Trophoblast cell (in vitro differentiated cells and primary cell): ENCODE measurements at regions not wholly inside any gene's neighbourhood (a gene's known extent, or its start where the extent isn't known, plus 50 kb on each side); places are given as distances from the start of the nearest gene placed in this dataset.

Source experiments
- DNase-seq, 2 donors: peaks; one replicate each; pipeline ENCODE4 v3.0.0-alpha.2; 2016
- H2AFZ ChIP-seq: 2 replicates; pipeline ENCODE4 v1.6.1; 2013; ENCODE audit warnings: low read length, moderate library complexity, mild to moderate bottlenecking; ENCODE audit not compliant: insufficient read depth, poor library complexity
- H2AK5ac ChIP-seq: 2 replicates; pipeline ENCODE4 v1.6.1; 2013; ENCODE audit warnings: mild to moderate bottlenecking, low read length
- H2BK120ac ChIP-seq: 2 replicates; pipeline ENCODE4 v1.6.1; 2013; ENCODE audit warnings: low read length, mild to moderate bottlenecking, moderate library complexity; ENCODE audit not compliant: insufficient read depth, poor library complexity
- H2BK12ac ChIP-seq: 2 replicates; pipeline ENCODE4 v1.6.1; 2013; ENCODE audit warnings: mild to moderate bottlenecking, low read length, moderate library complexity
- H2BK5ac ChIP-seq: 2 replicates; pipeline ENCODE4 v1.6.1; 2013; ENCODE audit warnings: low read length, low read depth, moderate library complexity, mild to moderate bottlenecking; ENCODE audit not compliant: poor library complexity
- H3K14ac ChIP-seq: 2 replicates; pipeline ENCODE4 v1.6.1; 2013; ENCODE audit warnings: mild to moderate bottlenecking, low read length
- H3K18ac ChIP-seq: 2 replicates; pipeline ENCODE4 v1.6.1; 2013; ENCODE audit warnings: mild to moderate bottlenecking, low read length
- H3K23ac ChIP-seq: 2 replicates; pipeline ENCODE4 v1.6.1; 2013; ENCODE audit warnings: low read length
- H3K27ac ChIP-seq: 2 replicates; pipeline ENCODE4 v1.5.1; 2013; ENCODE audit warnings: low read depth, mild to moderate bottlenecking, inconsistent platforms, low read length, moderate library complexity
- H3K27me3 ChIP-seq: 2 replicates; pipeline ENCODE4 v1.6.1; 2013; ENCODE audit warnings: inconsistent platforms, mild to moderate bottlenecking, low read length, moderate library complexity; ENCODE audit not compliant: insufficient read depth
- H3K36me3 ChIP-seq, 2 experiments: 1 replicate in 1 of 2; 2 replicates in 1 of 2; pipeline ENCODE4 v1.6.1; 2013; ENCODE audit warnings: low read length in 2 of 2, mild to moderate bottlenecking in 2 of 2, moderate library complexity in 1 of 2; ENCODE audit not compliant: insufficient read depth in 2 of 2, control insufficient read depth in 1 of 2
- H3K4ac ChIP-seq: 2 replicates; pipeline ENCODE4 v1.6.1; 2013; ENCODE audit warnings: low read depth, mild to moderate bottlenecking, low read length, moderate library complexity
- H3K4me1 ChIP-seq, 2 experiments: 1 replicate in 1 of 2; 2 replicates in 1 of 2; pipeline ENCODE4 v1.6.1; 2013; ENCODE audit warnings: low read length in 2 of 2, mild to moderate bottlenecking in 2 of 2, moderate library complexity in 1 of 2; ENCODE audit not compliant: insufficient read depth in 2 of 2, control insufficient read depth in 1 of 2
- H3K4me2 ChIP-seq: 2 replicates; pipeline ENCODE4 v1.6.1; 2013; ENCODE audit warnings: inconsistent platforms, mild to moderate bottlenecking, low read length, moderate library complexity
- H3K4me3 ChIP-seq: 2 replicates; pipeline ENCODE4 v1.5.1; 2013; ENCODE audit warnings: mild to moderate bottlenecking, low read depth, low read length, inconsistent platforms
- H3K79me1 ChIP-seq: one replicate; pipeline ENCODE4 v1.6.1; 2013; ENCODE audit warnings: low read length
- H3K79me2 ChIP-seq: 2 replicates; pipeline ENCODE4 v1.6.1; 2013; ENCODE audit warnings: low read length, mild to moderate bottlenecking; ENCODE audit not compliant: control insufficient read depth, insufficient read depth, poor library complexity
- H3K9ac ChIP-seq: 2 replicates; pipeline ENCODE4 v1.6.1; 2013; ENCODE audit warnings: mild to moderate bottlenecking, low read length
- H3K9me3 ChIP-seq: 2 replicates; pipeline ENCODE4 v1.6.1; 2013; ENCODE audit warnings: low read depth, mild to moderate bottlenecking, control low read depth, inconsistent platforms, low read length; ENCODE audit not compliant: insufficient read depth
- H4K12ac ChIP-seq: 2 replicates; pipeline ENCODE4 v1.6.1; 2013; ENCODE audit warnings: low read depth, mild to moderate bottlenecking, low read length, moderate library complexity
- H4K8ac ChIP-seq: 2 replicates; pipeline ENCODE4 v1.6.1; 2013; ENCODE audit warnings: low read depth, mild to moderate bottlenecking, low read length, moderate library complexity
- H4K91ac ChIP-seq: one replicate; pipeline ENCODE4 v1.6.1; 2013; ENCODE audit warnings: low read depth, mild to moderate bottlenecking, low read length, moderate library complexity
- WGBS: extraction: QIAGEN DNeasy Blood & Tissue Kit; methylation state at CpG from one replicate; pipeline ENCODE4 v1.1.7; 2013; ENCODE audit warnings: missing lambda C conversion rate; ENCODE audit not compliant: insufficient read length, insufficient coverage; ENCODE audit errors: extremely low coverage; 5-methylcytosine and 5-hydroxymethylcytosine counted together

- Histone ChIP-seq H2BK12ac (no peak overlapping the region), H2BK5ac (no peak overlapping the region), H3K4ac (no peak overlapping the region)
These were observed 80.3 kb downstream of the THNSL2 start for GRCh38 chr2:88250404-88250803.

GRCh38 chr2:88248280-88248828 is 78.2 kb downstream of the THNSL2 start:
- Histone ChIP-seq H3K9ac (no peak overlapping the region), H2AK5ac (no peak overlapping the region), H3K27ac (no peak overlapping the region), H4K8ac (no peak overlapping the region), H3K14ac (no peak overlapping the region), H3K23ac (no peak overlapping the region), H3K27me3 (no peaks in the 10 kb centered on the region), H4K12ac (no peak overlapping the region), H3K18ac (no peak overlapping the region), H4K91ac (no peak overlapping the region), H3K36me3 (no peaks in the 10 kb centered on the region), H2BK5ac (no peak overlapping the region), H2AFZ (no peak overlapping the region), H2BK120ac (no peak overlapping the region), H3K79me1 (no peaks in the 10 kb centered on the region), H2BK12ac (no peak overlapping the region), H3K4ac (no peak overlapping the region), H3K9me3 (peaks cover 5% of the 10 kb centered on the region), H3K79me2 (no peaks in the 10 kb centered on the region), H3K4me3 (no peak overlapping the region), H3K4me2 (no peak overlapping the region), H3K4me1 (no peaks in the 10 kb centered on the region)
- WGBS = no CpG with 5 or more reads among the region's 5 CpGs
- DNase-seq = no peak

More at GRCh38 chr2:88250404-88250803, 80.3 kb downstream of the THNSL2 start:
- no peak for DNase-seq
- H3K23ac ChIP-seq = no peak overlapping the region
- H3K79me2 ChIP-seq = no peaks in the 10 kb centered on the region
- no peak overlapping the region for H4K91ac ChIP-seq
- no peak overlapping the region for H3K9ac ChIP-seq
- no peak overlapping the region for H3K18ac ChIP-seq
- no peaks in the 10 kb centered on the region for H3K36me3 ChIP-seq
- no peaks in the 10 kb centered on the region for H3K79me1 ChIP-seq
- H3K9me3 ChIP-seq = peaks cover 3% of the 10 kb centered on the region
- no peak overlapping the region for H3K14ac ChIP-seq
- H3K4me1 ChIP-seq = no peaks in the 10 kb centered on the region
- H3K27me3 ChIP-seq = no peaks in the 10 kb centered on the region
- no peak overlapping the region for H3K4me3 ChIP-seq
- H4K12ac ChIP-seq = no peak overlapping the region
- no peak overlapping the region for H2AK5ac ChIP-seq
- H4K8ac ChIP-seq = no peak overlapping the region
- no peak overlapping the region for H3K27ac ChIP-seq
- H2AFZ ChIP-seq = no peak overlapping the region
- H3K4me2 ChIP-seq = no peak overlapping the region
- WGBS = no CpG with 5 or more reads among the region's 4 CpGs
- no peak overlapping the region for H2BK120ac ChIP-seq

GRCh38 chr2:88247531-88247930 is 77.4 kb downstream of the THNSL2 start:
- Histone ChIP-seq H3K4me2 (no peak overlapping the region), H4K12ac (no peak overlapping the region), H2AK5ac (no peak overlapping the region), H2AFZ (no peak overlapping the region), H3K4me3 (no peak overlapping the region), H3K36me3 (no peaks in the 10 kb centered on the region), H4K91ac (no peak overlapping the region), H3K27me3 (no peaks in the 10 kb centered on the region), H3K9me3 (peaks cover 5% of the 10 kb centered on the region), H3K14ac (no peak overlapping the region), H3K79me1 (no peaks in the 10 kb centered on the region), H3K9ac (no peak overlapping the region), H3K4me1 (no peaks in the 10 kb centered on the region), H3K27ac (no peak overlapping the region), H2BK120ac (no peak overlapping the region), H2BK5ac (no peak overlapping the region), H4K8ac (no peak overlapping the region), H3K79me2 (no peaks in the 10 kb centered on the region), H3K18ac (no peak overlapping the region), H3K23ac (no peak overlapping the region), H2BK12ac (no peak overlapping the region), H3K4ac (no peak overlapping the region)
- no peak for DNase-seq
- no CpG with 5 or more reads among the region's 6 CpGs for WGBS

- Histone ChIP-seq H2BK120ac (no peak overlapping the region), H3K9me3 (peaks cover 5% of the 10 kb centered on the region), H3K4ac (no peak overlapping the region), H3K23ac (no peak overlapping the region), H3K9ac (no peak overlapping the region), H4K12ac (no peak overlapping the region), H3K79me2 (no peaks in the 10 kb centered on the region), H2BK5ac (no peak overlapping the region), H3K4me2 (no peak overlapping the region), H3K36me3 (no peaks in the 10 kb centered on the region), H3K27ac (no peak overlapping the region), H4K8ac (no peak overlapping the region), H4K91ac (no peak overlapping the region), H2BK12ac (no peak overlapping the region), H3K79me1 (no peaks in the 10 kb centered on the region), H3K27me3 (no peaks in the 10 kb centered on the region), H3K4me3 (no peak overlapping the region), H3K4me1 (no peaks in the 10 kb centered on the region), H2AFZ (no peak overlapping the region), H2AK5ac (no peak overlapping the region), H3K14ac (no peak overlapping the region), H3K18ac (no peak overlapping the region)
- DNase-seq = no peak
- no CpG with 5 or more reads among the region's 3 CpGs for WGBS
These were observed 75.0 kb downstream of the THNSL2 start for GRCh38 chr2:88245109-88245508.
